Gastrocnemius medialis (tissue), 4 donors: ENCODE measurements at regions not wholly inside any gene's neighbourhood (a gene's known extent, or its start where the extent isn't known, plus 50 kb on each side); places are given as distances from the start of the nearest gene placed in this dataset.

Experiments
- CTCF ChIP-seq, 5 experiments: fragments of 450-650 bp in 3 of 5; fragments of 200-600 bp in 2 of 5; sonication (generic) in 2 of 5; IDR thresholded peaks in 4 of 5; conservative IDR thresholded peaks in 1 of 5; 1 replicate in 4 of 5; 2 replicates in 1 of 5; pipeline ENCODE4 v1.5.1; 2016 to 2019; ENCODE audit warnings: antibody characterized with exemption in 5 of 5, mild to moderate bottlenecking in 3 of 5, moderate library complexity in 3 of 5
- POLR2A ChIP-seq, 2 donors: fragments of 450-650 bp; IDR thresholded peaks; one replicate each; pipeline ENCODE4 v1.6.1; 2017; ENCODE audit warnings: antibody characterized with exemption in 2 of 2, mild to moderate bottlenecking in 2 of 2, moderate library complexity in 2 of 2

- TF ChIP-seq CTCF (IDR thresholded peaks at IDR 0.05 in 4 of 5, conservative IDR thresholded peaks at IDR 0.05 in 1 of 5) (no peak), POLR2A (IDR thresholded peaks at IDR 0.05) (no peak)
These were observed 324.5 kb upstream of the UBE2E3 start for GRCh38 chr2:180655842-180656454.
